IPS-15b (cell line): ENCODE measurements at regions not wholly inside any gene's neighbourhood (a gene's known extent, or its start where the extent isn't known, plus 50 kb on each side); places are given as distances from the start of the nearest gene placed in this dataset.

ENCODE experiments used
- H3K27me3 ChIP-seq: one replicate; pipeline ENCODE4 v1.6.1; 2013; ENCODE audit warnings: low read length; ENCODE audit not compliant: control insufficient read depth, insufficient read depth
- H3K36me3 ChIP-seq: one replicate; pipeline ENCODE4 v1.6.1; 2013; ENCODE audit warnings: low read length; ENCODE audit not compliant: control insufficient read depth, insufficient read depth
- H3K4me1 ChIP-seq: one replicate; pipeline ENCODE4 v1.6.1; 2013; ENCODE audit warnings: mild to moderate bottlenecking, low read length; ENCODE audit not compliant: control insufficient read depth, insufficient read depth
- H3K4me3 ChIP-seq: one replicate; pipeline ENCODE4 v1.5.1; 2013; ENCODE audit warnings: low read depth, low read length
- H3K9ac ChIP-seq: one replicate; pipeline ENCODE4 v1.6.1; 2013; ENCODE audit warnings: low read depth, mild to moderate bottlenecking, low read length
- H3K9me3 ChIP-seq: one replicate; pipeline ENCODE4 v1.6.1; 2013; ENCODE audit warnings: mild to moderate bottlenecking, low read length; ENCODE audit not compliant: control insufficient read depth, insufficient read depth

GRCh38 chr13:58594747-58595600, 963.4 kb downstream of the PCDH17 start:
- Histone ChIP-seq H3K9me3 (no peaks in the 10 kb centered on the region), H3K27me3 (no peaks in the 10 kb centered on the region), H3K4me3 (no peak overlapping the region), H3K4me1 (peaks cover 2% of the 10 kb centered on the region), H3K36me3 (no peaks in the 10 kb centered on the region), H3K9ac (no peak overlapping the region)

- no peak overlapping the region for H3K9ac ChIP-seq
- no peaks in the 10 kb centered on the region for H3K27me3 ChIP-seq
- no peak overlapping the region for H3K4me3 ChIP-seq
- peaks cover 2% of the 10 kb centered on the region for H3K4me1 ChIP-seq
- no peaks in the 10 kb centered on the region for H3K9me3 ChIP-seq
- H3K36me3 ChIP-seq = no peaks in the 10 kb centered on the region
Measured at GRCh38 chr13:58597552-58597951, 966.0 kb downstream of the PCDH17 start.

- Histone ChIP-seq H3K36me3 (no peaks in the 10 kb centered on the region), H3K9ac (no peak overlapping the region), H3K4me1 (peaks cover 2% of the 10 kb centered on the region), H3K27me3 (no peaks in the 10 kb centered on the region), H3K4me3 (no peak overlapping the region), H3K9me3 (no peaks in the 10 kb centered on the region)
Measured at GRCh38 chr13:58598241-58598640, 966.7 kb downstream of the PCDH17 start.

GRCh38 chr13:58611117-58611516, 979.6 kb downstream of the PCDH17 start:
- no peaks in the 10 kb centered on the region for H3K9me3 ChIP-seq
- H3K4me1 ChIP-seq = no peaks in the 10 kb centered on the region
- H3K36me3 ChIP-seq = no peaks in the 10 kb centered on the region
- no peak overlapping the region for H3K4me3 ChIP-seq
- H3K27me3 ChIP-seq = no peaks in the 10 kb centered on the region
- H3K9ac ChIP-seq = no peak overlapping the region

GRCh38 chr13:58617880-58618665, 986.5 kb downstream of the PCDH17 start:
- Histone ChIP-seq H3K4me1 (peaks cover 3% of the 10 kb centered on the region), H3K9me3 (no peaks in the 10 kb centered on the region), H3K4me3 (no peak overlapping the region), H3K9ac (no peak overlapping the region), H3K36me3 (no peaks in the 10 kb centered on the region), H3K27me3 (no peaks in the 10 kb centered on the region)

- Histone ChIP-seq H3K4me1 (peaks cover 3% of the 10 kb centered on the region), H3K36me3 (no peaks in the 10 kb centered on the region), H3K27me3 (no peaks in the 10 kb centered on the region), H3K9ac (no peak overlapping the region), H3K9me3 (no peaks in the 10 kb centered on the region), H3K4me3 (no peak overlapping the region)
Measured at GRCh38 chr13:58619396-58620113, 988.0 kb downstream of the PCDH17 start.

GRCh38 chr13:58620176-58620575, 988.6 kb downstream of the PCDH17 start:
- peaks cover 3% of the 10 kb centered on the region for H3K4me1 ChIP-seq
- no peaks in the 10 kb centered on the region for H3K36me3 ChIP-seq
- no peaks in the 10 kb centered on the region for H3K27me3 ChIP-seq
- no peak overlapping the region for H3K4me3 ChIP-seq
- no peaks in the 10 kb centered on the region for H3K9me3 ChIP-seq
- H3K9ac ChIP-seq = no peak overlapping the region

GRCh38 chr13:58625703-58626389, 994.3 kb downstream of the PCDH17 start:
- Histone ChIP-seq H3K9ac (no peak overlapping the region), H3K9me3 (no peaks in the 10 kb centered on the region), H3K4me1 (no peaks in the 10 kb centered on the region), H3K4me3 (no peak overlapping the region), H3K36me3 (no peaks in the 10 kb centered on the region), H3K27me3 (no peaks in the 10 kb centered on the region)

GRCh38 chr13:58630794-58631193, 999.2 kb downstream of the PCDH17 start:
- Histone ChIP-seq H3K9me3 (no peaks in the 10 kb centered on the region), H3K27me3 (no peaks in the 10 kb centered on the region), H3K36me3 (no peaks in the 10 kb centered on the region), H3K4me3 (no peak overlapping the region), H3K9ac (no peak overlapping the region), H3K4me1 (no peaks in the 10 kb centered on the region)

GRCh38 chr13:58633226-58633625, 1001.7 kb downstream of the PCDH17 start:
- no peaks in the 10 kb centered on the region for H3K27me3 ChIP-seq

GRCh38 chr13:58655086-58655485, 1023.5 kb downstream of the PCDH17 start:
- no peaks in the 10 kb centered on the region for H3K4me1 ChIP-seq
- no peak overlapping the region for H3K4me3 ChIP-seq
- no peaks in the 10 kb centered on the region for H3K9me3 ChIP-seq
- H3K9ac ChIP-seq = no peak overlapping the region
- no peaks in the 10 kb centered on the region for H3K36me3 ChIP-seq
- H3K27me3 ChIP-seq = no peaks in the 10 kb centered on the region

More at GRCh38 chr13:58633226-58633625, 1001.7 kb downstream of the PCDH17 start:
- Histone ChIP-seq H3K9me3 (no peaks in the 10 kb centered on the region), H3K9ac (no peak overlapping the region), H3K36me3 (no peaks in the 10 kb centered on the region), H3K4me1 (no peaks in the 10 kb centered on the region), H3K4me3 (no peak overlapping the region)
